ENCODE measurements at regions not wholly inside any gene's neighbourhood (a gene's known extent, or its start where the extent isn't known, plus 50 kb on each side); places are given as distances from the start of the nearest gene placed in this dataset.

DNA sequence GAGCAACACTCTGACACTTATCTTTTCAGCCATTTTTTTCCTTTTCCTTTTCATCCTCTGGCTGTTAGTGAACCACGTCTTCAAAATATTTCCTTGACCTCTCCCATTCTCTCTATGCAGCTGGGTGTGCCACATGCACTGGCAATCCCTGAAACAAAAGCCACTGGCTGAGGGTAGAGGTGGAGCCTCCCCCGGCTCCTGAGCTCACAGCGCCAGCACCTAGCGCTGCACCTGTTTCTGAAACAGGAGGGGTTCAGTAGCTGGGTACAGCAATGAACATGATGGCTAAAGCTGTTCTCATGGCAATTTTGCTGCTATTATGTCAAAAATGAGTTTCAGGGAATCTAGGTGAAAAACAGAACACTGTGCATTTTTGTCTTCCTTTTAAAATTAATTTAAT is 314.7 kb upstream of the ATP10A start (continued):
- TF ChIP-seq, protein P1, sequence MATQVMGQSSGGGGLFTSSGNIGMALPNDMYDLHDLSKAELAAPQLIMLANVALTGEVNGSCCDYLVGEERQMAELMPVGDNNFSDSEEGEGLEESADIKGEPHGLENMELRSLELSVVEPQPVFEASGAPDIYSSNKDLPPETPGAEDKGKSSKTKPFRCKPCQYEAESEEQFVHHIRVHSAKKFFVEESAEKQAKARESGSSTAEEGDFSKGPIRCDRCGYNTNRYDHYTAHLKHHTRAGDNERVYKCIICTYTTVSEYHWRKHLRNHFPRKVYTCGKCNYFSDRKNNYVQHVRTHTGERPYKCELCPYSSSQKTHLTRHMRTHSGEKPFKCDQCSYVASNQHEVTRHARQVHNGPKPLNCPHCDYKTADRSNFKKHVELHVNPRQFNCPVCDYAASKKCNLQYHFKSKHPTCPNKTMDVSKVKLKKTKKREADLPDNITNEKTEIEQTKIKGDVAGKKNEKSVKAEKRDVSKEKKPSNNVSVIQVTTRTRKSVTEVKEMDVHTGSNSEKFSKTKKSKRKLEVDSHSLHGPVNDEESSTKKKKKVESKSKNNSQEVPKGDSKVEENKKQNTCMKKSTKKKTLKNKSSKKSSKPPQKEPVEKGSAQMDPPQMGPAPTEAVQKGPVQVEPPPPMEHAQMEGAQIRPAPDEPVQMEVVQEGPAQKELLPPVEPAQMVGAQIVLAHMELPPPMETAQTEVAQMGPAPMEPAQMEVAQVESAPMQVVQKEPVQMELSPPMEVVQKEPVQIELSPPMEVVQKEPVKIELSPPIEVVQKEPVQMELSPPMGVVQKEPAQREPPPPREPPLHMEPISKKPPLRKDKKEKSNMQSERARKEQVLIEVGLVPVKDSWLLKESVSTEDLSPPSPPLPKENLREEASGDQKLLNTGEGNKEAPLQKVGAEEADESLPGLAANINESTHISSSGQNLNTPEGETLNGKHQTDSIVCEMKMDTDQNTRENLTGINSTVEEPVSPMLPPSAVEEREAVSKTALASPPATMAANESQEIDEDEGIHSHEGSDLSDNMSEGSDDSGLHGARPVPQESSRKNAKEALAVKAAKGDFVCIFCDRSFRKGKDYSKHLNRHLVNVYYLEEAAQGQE (IDR thresholded peaks at IDR 0.05), result no peak
- TF ChIP-seq RCOR1 (IDR thresholded peaks at IDR 0.05; ENCODE audit: low read depth, low read length) (no peak), GATA3 (IDR thresholded peaks at IDR 0.05; ENCODE audit: borderline replicate concordance) (no peak), ZSCAN20 (CRISPR knock-in tag; IDR thresholded peaks at IDR 0.05) (no peak), PHF8 (IDR thresholded peaks at IDR 0.05; ENCODE audit: borderline replicate concordance, low read depth) (no peak), NPAS2 (CRISPR knock-in tag; IDR thresholded peaks at IDR 0.05; ENCODE audit: borderline replicate concordance) (no peak), HOXB13 (CRISPR knock-in tag; IDR thresholded peaks at IDR 0.05; ENCODE audit: low read depth) (no peak)
- TF ChIP-seq, protein P2, sequence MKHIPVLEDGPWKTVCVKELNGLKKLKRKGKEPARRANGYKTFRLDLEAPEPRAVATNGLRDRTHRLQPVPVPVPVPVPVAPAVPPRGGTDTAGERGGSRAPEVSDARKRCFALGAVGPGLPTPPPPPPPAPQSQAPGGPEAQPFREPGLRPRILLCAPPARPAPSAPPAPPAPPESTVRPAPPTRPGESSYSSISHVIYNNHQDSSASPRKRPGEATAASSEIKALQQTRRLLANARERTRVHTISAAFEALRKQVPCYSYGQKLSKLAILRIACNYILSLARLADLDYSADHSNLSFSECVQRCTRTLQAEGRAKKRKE (CRISPR knock-in tag; IDR thresholded peaks at IDR 0.05; ENCODE audit: low read depth), result no peak
- TF ChIP-seq, protein P3, sequence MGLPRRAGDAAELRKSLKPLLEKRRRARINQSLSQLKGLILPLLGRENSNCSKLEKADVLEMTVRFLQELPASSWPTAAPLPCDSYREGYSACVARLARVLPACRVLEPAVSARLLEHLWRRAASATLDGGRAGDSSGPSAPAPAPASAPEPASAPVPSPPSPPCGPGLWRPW (IDR thresholded peaks at IDR 0.05), result no peak

DNA sequence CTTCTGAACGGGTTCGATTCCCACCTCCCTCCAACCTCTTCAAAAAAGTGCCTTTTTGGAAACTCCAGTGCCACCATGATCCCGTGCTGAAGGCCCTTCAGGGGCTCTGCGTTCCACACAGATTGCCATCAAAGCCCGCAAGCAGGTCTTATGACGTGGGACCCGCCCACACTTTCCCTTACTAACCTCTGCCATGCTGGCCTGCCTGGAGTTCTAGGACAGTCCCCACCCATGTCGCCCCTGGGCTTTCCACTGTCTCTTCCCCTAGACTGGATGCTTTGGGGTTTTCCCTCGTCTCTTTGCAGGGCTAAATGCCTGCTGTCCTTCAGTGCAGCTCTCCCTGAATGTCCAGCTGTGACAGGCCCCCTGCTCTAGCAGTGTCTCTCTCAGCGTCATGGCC is 313.7 kb upstream of the ATP10A start:
- POLR2A ChIA-PET, result no interaction called here
- no peak for FAIRE-seq
- TF ChIP-seq, protein P4, sequence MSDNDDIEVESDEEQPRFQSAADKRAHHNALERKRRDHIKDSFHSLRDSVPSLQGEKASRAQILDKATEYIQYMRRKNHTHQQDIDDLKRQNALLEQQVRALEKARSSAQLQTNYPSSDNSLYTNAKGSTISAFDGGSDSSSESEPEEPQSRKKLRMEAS (IDR thresholded peaks at IDR 0.05), result no peak
- TF ChIP-seq JUNB (IDR thresholded peaks at IDR 0.05) (no peak), BHLHE40 (IDR thresholded peaks at IDR 0.05; ENCODE audit: low read depth, low read length) (no peak), RAD21 (conservative IDR thresholded peaks at IDR 0.05 in 1 of 2, IDR thresholded peaks at IDR 0.05 in 1 of 2) (no peak), SMC3 (IDR thresholded peaks at IDR 0.05) (no peak), EP300 (IDR thresholded peaks at IDR 0.05) (no peak), EHMT2 (IDR thresholded peaks at IDR 0.05; ENCODE audit: low read depth) (no peak), CHD4 (IDR thresholded peaks at IDR 0.05; ENCODE audit: borderline replicate concordance) (no peak), MAZ (IDR thresholded peaks at IDR 0.05; ENCODE audit: borderline replicate concordance, low read depth, low read length) (no peak), POLR2AphosphoS2 (conservative IDR thresholded peaks at IDR 0.05; ENCODE audit: low read length) (no peak), GATA3 (IDR thresholded peaks at IDR 0.05; ENCODE audit: borderline replicate concordance) (no peak), TP53 (CRISPR knock-in tag; IDR thresholded peaks at IDR 0.05) (no peak), HOXB13 (CRISPR knock-in tag; IDR thresholded peaks at IDR 0.05; ENCODE audit: low read depth) (no peak)
- TF ChIP-seq, protein P5, sequence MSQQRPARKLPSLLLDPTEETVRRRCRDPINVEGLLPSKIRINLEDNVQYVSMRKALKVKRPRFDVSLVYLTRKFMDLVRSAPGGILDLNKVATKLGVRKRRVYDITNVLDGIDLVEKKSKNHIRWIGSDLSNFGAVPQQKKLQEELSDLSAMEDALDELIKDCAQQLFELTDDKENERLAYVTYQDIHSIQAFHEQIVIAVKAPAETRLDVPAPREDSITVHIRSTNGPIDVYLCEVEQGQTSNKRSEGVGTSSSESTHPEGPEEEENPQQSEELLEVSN (IDR thresholded peaks at IDR 0.05; ENCODE audit: borderline replicate concordance, low read depth), result no peak
- CTCF ChIA-PET, result no interaction called here
- H3K4me2 ChIP-seq, result no peak overlapping the region
- H3K4me1 ChIP-seq, result no peaks in the 10 kb centered on the region
- ATAC-seq, result no peak
- no peak for DNase-seq (ENCODE audit: low read depth in 1 of 2, low spot score in 1 of 2)
- no peaks in the 10 kb centered on the region for H3K9me3 ChIP-seq
- H3K4me3 ChIP-seq, result no peak overlapping the region
- WGBS (ENCODE audit: missing lambda C conversion rate), result 17% methylated on average over 9 of the region's 10 CpGs
- H3K27ac ChIP-seq, result no peak overlapping the region

Measured in A549 (cell line).